GM12872 (cell line): ENCODE measurements at regions not wholly inside any gene's neighbourhood (a gene's known extent, or its start where the extent isn't known, plus 50 kb on each side); places are given as distances from the start of the nearest gene placed in this dataset.

Experiments
- TF ChIP-seq, protein P1 (sequence below): IDR thresholded peaks from 3 replicates; pipeline ENCODE4 v1.5.1; 2011; ENCODE audit warnings: low read depth, mild to moderate bottlenecking, low read length, moderate library complexity; ENCODE audit not compliant: insufficient read depth

DNA sequence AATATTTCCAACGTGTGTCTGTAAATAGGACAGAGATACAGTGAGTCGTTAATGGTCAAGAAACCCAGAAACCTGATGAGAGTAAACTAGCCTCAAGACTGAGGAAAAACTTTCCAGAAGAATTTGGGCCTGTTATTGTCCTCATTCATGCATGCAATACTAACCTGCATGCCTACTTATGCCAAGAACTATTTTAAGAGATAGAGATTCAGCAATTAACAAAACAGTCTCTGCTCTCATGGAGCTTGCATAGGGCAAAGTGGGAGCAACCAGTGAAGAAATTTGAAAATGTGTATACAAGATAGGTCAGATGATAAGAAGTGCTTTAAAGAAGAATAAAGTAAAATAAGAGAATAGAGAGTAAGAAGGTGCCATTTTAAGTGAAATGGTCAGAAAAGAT lies 66.1 kb upstream of the FRG1 start:
- TF ChIP-seq, protein P1, sequence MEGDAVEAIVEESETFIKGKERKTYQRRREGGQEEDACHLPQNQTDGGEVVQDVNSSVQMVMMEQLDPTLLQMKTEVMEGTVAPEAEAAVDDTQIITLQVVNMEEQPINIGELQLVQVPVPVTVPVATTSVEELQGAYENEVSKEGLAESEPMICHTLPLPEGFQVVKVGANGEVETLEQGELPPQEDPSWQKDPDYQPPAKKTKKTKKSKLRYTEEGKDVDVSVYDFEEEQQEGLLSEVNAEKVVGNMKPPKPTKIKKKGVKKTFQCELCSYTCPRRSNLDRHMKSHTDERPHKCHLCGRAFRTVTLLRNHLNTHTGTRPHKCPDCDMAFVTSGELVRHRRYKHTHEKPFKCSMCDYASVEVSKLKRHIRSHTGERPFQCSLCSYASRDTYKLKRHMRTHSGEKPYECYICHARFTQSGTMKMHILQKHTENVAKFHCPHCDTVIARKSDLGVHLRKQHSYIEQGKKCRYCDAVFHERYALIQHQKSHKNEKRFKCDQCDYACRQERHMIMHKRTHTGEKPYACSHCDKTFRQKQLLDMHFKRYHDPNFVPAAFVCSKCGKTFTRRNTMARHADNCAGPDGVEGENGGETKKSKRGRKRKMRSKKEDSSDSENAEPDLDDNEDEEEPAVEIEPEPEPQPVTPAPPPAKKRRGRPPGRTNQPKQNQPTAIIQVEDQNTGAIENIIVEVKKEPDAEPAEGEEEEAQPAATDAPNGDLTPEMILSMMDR: no peak
